Natural killer cell (primary cell): ENCODE measurements at regions not wholly inside any gene's neighbourhood (a gene's known extent, or its start where the extent isn't known, plus 50 kb on each side); places are given as distances from the start of the nearest gene placed in this dataset.

Source experiments
- ATAC-seq, 3 donors: fragments of 150-1000 bp in 2 of 3; fragments of 200-7000 bp in 1 of 3; cut with Tn5 transposase; 1 replicate in 1 of 3; 2 replicates in 2 of 3; pipeline ENCODE4 v1.10.0; 2021; ENCODE audit warnings: mild to moderate bottlenecking in 2 of 3, moderate library complexity in 2 of 3
- DNase-seq, 2 donors: peaks; one replicate each; pipeline versions ENCODE4 v3.0.0 to v3.0.0-alpha.2; 2013 to 2021; ENCODE audit warnings: mixed read lengths in 1 of 2
- H3K27ac ChIP-seq: one replicate; pipeline ENCODE4 v1.5.1; 2013; ENCODE audit warnings: mild to moderate bottlenecking, low read length
- H3K27me3 ChIP-seq: one replicate; pipeline ENCODE4 v1.6.1; 2013; ENCODE audit warnings: low read length; ENCODE audit not compliant: control insufficient read depth, insufficient read depth
- H3K36me3 ChIP-seq: one replicate; pipeline ENCODE4 v1.6.1; 2013; ENCODE audit warnings: low read length; ENCODE audit not compliant: control insufficient read depth, insufficient read depth
- H3K4me1 ChIP-seq: one replicate; pipeline ENCODE4 v1.6.1; 2013; ENCODE audit warnings: low read length; ENCODE audit not compliant: control insufficient read depth, insufficient read depth
- H3K4me3 ChIP-seq: one replicate; pipeline ENCODE4 v1.5.1; 2013; ENCODE audit warnings: low read length
- H3K9me3 ChIP-seq: one replicate; pipeline ENCODE4 v1.6.1; 2013; ENCODE audit warnings: low read length; ENCODE audit not compliant: control insufficient read depth, insufficient read depth
- H3K27ac Mint-ChIP-seq, 2 donors: one replicate each; pipeline ENCODE4 v1.8.0; 2022; ENCODE audit warnings: mild to moderate bottlenecking in 2 of 2, mixed read lengths in 2 of 2, moderate library complexity in 1 of 2
- H3K27me3 Mint-ChIP-seq, 2 donors: one replicate each; pipeline ENCODE4 v1.8.0; 2022; ENCODE audit warnings: low read depth in 2 of 2, mixed read lengths in 2 of 2
- H3K36me3 Mint-ChIP-seq: one replicate; pipeline ENCODE4 v1.8.0; 2022; ENCODE audit warnings: mixed read lengths
- H3K4me1 Mint-ChIP-seq, 2 donors: one replicate each; pipeline ENCODE4 v1.8.0; 2022; ENCODE audit warnings: mixed read lengths in 2 of 2
- H3K4me3 Mint-ChIP-seq: one replicate; pipeline ENCODE4 v1.8.0; 2022; ENCODE audit warnings: mild to moderate bottlenecking, moderate library complexity, mixed read lengths
- H3K9me3 Mint-ChIP-seq, 2 donors: one replicate each; pipeline ENCODE4 v1.8.0; 2022; ENCODE audit warnings: mixed read lengths in 2 of 2
- CTCF ChIP-seq: fragments of 200-600 bp; IDR thresholded peaks from one replicate; pipeline ENCODE4 v1.8.0; 2022; ENCODE audit warnings: antibody characterized with exemption
- WGBS: methylation state at CpG from one replicate; pipeline ENCODE4 v1.1.7; 2013; ENCODE audit warnings: missing lambda C conversion rate; ENCODE audit not compliant: insufficient coverage; 5-methylcytosine and 5-hydroxymethylcytosine counted together
- intact Hi-C: fragments of 100-400 bp; cut with micrococcal nuclease; formaldehyde crosslinking; loops from one replicate; pipeline ENCODE4 v1.14.2; 2022

GRCh38 chr2:8590938-8591337 lies 90.9 kb upstream of the ID2 start:
- Histone ChIP-seq H3K4me1 (peaks cover 33% of the 10 kb centered on the region), H3K27ac (no peak overlapping the region), H3K4me3 (no peak overlapping the region), H3K36me3 (no peaks in the 10 kb centered on the region), H3K9me3 (no peaks in the 10 kb centered on the region), H3K27me3 (no peaks in the 10 kb centered on the region)
- Mint-ChIP-seq H3K36me3 (no peaks in the 10 kb centered on the region), H3K4me3 (no peak overlapping the region), H3K27me3 (peaks cover 0 to 3% of the 10 kb centered on the region in 2 donors), H3K4me1 (peaks cover 18 to 24% of the 10 kb centered on the region in 2 donors), H3K9me3 (no peaks in the 10 kb centered on the region), H3K27ac (no peak overlapping the region)
- TF ChIP-seq CTCF = no peak
- ATAC-seq (no peak), DNase-seq (no peak)
- WGBS = 89% methylated on average over 6 of the region's 6 CpGs
- intact Hi-C loops = no loop called here

- DNase-seq = no peak
- H3K36me3 Mint-ChIP-seq = no peaks in the 10 kb centered on the region
- WGBS = 80% methylated on average over 7 of the region's 7 CpGs
Measured at GRCh38 chr2:8592736-8593135, 89.1 kb upstream of the ID2 start.

GRCh38 chr2:8593243-8593642 lies 88.6 kb upstream of the ID2 start:
- no peaks in the 10 kb centered on the region for H3K36me3 ChIP-seq
- peaks cover 10% of the 10 kb centered on the region for H3K4me1 ChIP-seq
- TF ChIP-seq CTCF = no peak
- no peaks in the 10 kb centered on the region for H3K36me3 Mint-ChIP-seq
- no peaks in the 10 kb centered on the region for H3K9me3 ChIP-seq
- no peak overlapping the region for H3K4me3 ChIP-seq
- H3K4me1 Mint-ChIP-seq = peaks cover 15 to 22% of the 10 kb centered on the region in 2 donors
- DNase-seq (no peak), ATAC-seq (no peak)
- H3K27ac ChIP-seq = no peak overlapping the region
- H3K4me3 Mint-ChIP-seq = no peak overlapping the region
- H3K27ac Mint-ChIP-seq = no peak overlapping the region
- H3K9me3 Mint-ChIP-seq = no peaks in the 10 kb centered on the region
- H3K27me3 Mint-ChIP-seq = no peaks in the 10 kb centered on the region
- no peaks in the 10 kb centered on the region for H3K27me3 ChIP-seq
- intact Hi-C loops = no loop called here
- WGBS = 80% methylated on average over 4 of the region's 4 CpGs

More at GRCh38 chr2:8592736-8593135, 89.1 kb upstream of the ID2 start:
- peaks cover 20 to 27% of the 10 kb centered on the region in 2 donors for H3K4me1 Mint-ChIP-seq
- Histone ChIP-seq H3K4me1 (peaks cover 15% of the 10 kb centered on the region), H3K27me3 (no peaks in the 10 kb centered on the region), H3K9me3 (no peaks in the 10 kb centered on the region), H3K36me3 (no peaks in the 10 kb centered on the region), H3K4me3 (no peak overlapping the region), H3K27ac (no peak overlapping the region)
- ATAC-seq = no peak
- H3K4me3 Mint-ChIP-seq = no peak overlapping the region
- no peak for TF ChIP-seq CTCF
- H3K27me3 Mint-ChIP-seq = no peaks in the 10 kb centered on the region
- intact Hi-C loops = no loop called here
- no peaks in the 10 kb centered on the region for H3K9me3 Mint-ChIP-seq
- H3K27ac Mint-ChIP-seq = no peak overlapping the region

GRCh38 chr2:8594731-8595427 lies 87.0 kb upstream of the ID2 start:
- ATAC-seq (no peak), DNase-seq (no peak)
- WGBS = 92% methylated on average over 18 of the region's 18 CpGs
- Mint-ChIP-seq H3K27ac (no peak overlapping the region), H3K36me3 (no peaks in the 10 kb centered on the region), H3K4me3 (no peak overlapping the region), H3K9me3 (no peaks in the 10 kb centered on the region), H3K27me3 (no peaks in the 10 kb centered on the region), H3K4me1 (peaks cover 3 to 13% of the 10 kb centered on the region in 2 donors)
- intact Hi-C loops = no loop called here
- no peak overlapping the region for H3K27ac ChIP-seq
- H3K4me1 ChIP-seq = no peaks in the 10 kb centered on the region
- no peak for TF ChIP-seq CTCF
- no peaks in the 10 kb centered on the region for H3K9me3 ChIP-seq
- H3K27me3 ChIP-seq = no peaks in the 10 kb centered on the region
- no peak overlapping the region for H3K4me3 ChIP-seq
- H3K36me3 ChIP-seq = no peaks in the 10 kb centered on the region
